ENCODE measurements at regions not wholly inside any gene's neighbourhood (a gene's known extent, or its start where the extent isn't known, plus 50 kb on each side); places are given as distances from the start of the nearest gene placed in this dataset.

- H3K36me3 ChIP-seq = no peaks in the 10 kb centered on the region
- no peak overlapping the region for H3K27ac ChIP-seq
- no peak overlapping the region for H3K4me3 ChIP-seq
- H3K4me1 ChIP-seq = no peaks in the 10 kb centered on the region
- no peak for TF ChIP-seq POLR2A (IDR thresholded peaks at IDR 0.05)
- TF ChIP-seq CTCF (IDR thresholded peaks at IDR 0.05) = no peak
- no peak for DNase-seq
- H3K27me3 ChIP-seq = no peaks in the 10 kb centered on the region
- no peaks in the 10 kb centered on the region for H3K9me3 ChIP-seq
- intact Hi-C loops (cut with DNase I; ENCODE audit: low total_unique reads) = no loop called here
Observed at GRCh38 chr2:173467751-173468150, 113.1 kb downstream of the CDCA7 start.

GRCh38 chr2:173468266-173468793 lies 113.7 kb downstream of the CDCA7 start:
- Histone ChIP-seq H3K9me3 (no peaks in the 10 kb centered on the region), H3K4me1 (no peaks in the 10 kb centered on the region), H3K27ac (no peak overlapping the region), H3K4me3 (no peak overlapping the region), H3K27me3 (no peaks in the 10 kb centered on the region), H3K36me3 (no peaks in the 10 kb centered on the region)
- intact Hi-C loops (cut with DNase I; ENCODE audit: low total_unique reads) = no loop called here
- TF ChIP-seq CTCF (IDR thresholded peaks at IDR 0.05) (no peak), POLR2A (IDR thresholded peaks at IDR 0.05) (no peak)
- no peak for DNase-seq

- Histone ChIP-seq H3K27me3 (no peaks in the 10 kb centered on the region), H3K4me3 (no peak overlapping the region), H3K4me1 (no peaks in the 10 kb centered on the region), H3K9me3 (no peaks in the 10 kb centered on the region), H3K36me3 (no peaks in the 10 kb centered on the region), H3K27ac (no peak overlapping the region)
- DNase-seq = no peak
- TF ChIP-seq POLR2A (IDR thresholded peaks at IDR 0.05) (no peak), CTCF (IDR thresholded peaks at IDR 0.05) (no peak)
- intact Hi-C loops (cut with DNase I; ENCODE audit: low total_unique reads) = no loop called here
Observed at GRCh38 chr2:173472112-173472511, 117.4 kb downstream of the CDCA7 start.

GRCh38 chr2:173483137-173483536 lies 128.5 kb downstream of the CDCA7 start:
- no peaks in the 10 kb centered on the region for H3K36me3 ChIP-seq
- H3K27ac ChIP-seq = no peak overlapping the region
- no peak for DNase-seq
- intact Hi-C loops (cut with DNase I; ENCODE audit: low total_unique reads) = no loop called here
- no peaks in the 10 kb centered on the region for H3K27me3 ChIP-seq
- no peak overlapping the region for H3K4me3 ChIP-seq
- no peaks in the 10 kb centered on the region for H3K9me3 ChIP-seq
- TF ChIP-seq POLR2A (IDR thresholded peaks at IDR 0.05) (no peak), CTCF (IDR thresholded peaks at IDR 0.05) (no peak)
- H3K4me1 ChIP-seq = no peaks in the 10 kb centered on the region

GRCh38 chr2:173488861-173489260 lies 134.2 kb downstream of the CDCA7 start:
- H3K27me3 ChIP-seq = no peaks in the 10 kb centered on the region
- no peak overlapping the region for H3K4me3 ChIP-seq
- intact Hi-C loops (cut with DNase I; ENCODE audit: low total_unique reads) = no loop called here
- no peaks in the 10 kb centered on the region for H3K4me1 ChIP-seq
- H3K9me3 ChIP-seq = no peaks in the 10 kb centered on the region
- TF ChIP-seq CTCF (IDR thresholded peaks at IDR 0.05) (no peak), POLR2A (IDR thresholded peaks at IDR 0.05) (no peak)
- H3K27ac ChIP-seq = no peak overlapping the region
- no peak for DNase-seq
- no peaks in the 10 kb centered on the region for H3K36me3 ChIP-seq
